GM19468 (cell line): ENCODE measurements at regions not wholly inside any gene's neighbourhood (a gene's known extent, or its start where the extent isn't known, plus 50 kb on each side); places are given as distances from the start of the nearest gene placed in this dataset.

Source experiments
- ATAC-seq: cut with Tn5 transposase; IDR thresholded peaks from one replicate; pipeline ENCODE4 v1.9.1; 2021; ENCODE audit warnings: mild to moderate bottlenecking, moderate library complexity, moderate number of reproducible peaks; ENCODE audit not compliant: unreplicated experiment; ENCODE audit errors: extremely low read depth

DNA sequence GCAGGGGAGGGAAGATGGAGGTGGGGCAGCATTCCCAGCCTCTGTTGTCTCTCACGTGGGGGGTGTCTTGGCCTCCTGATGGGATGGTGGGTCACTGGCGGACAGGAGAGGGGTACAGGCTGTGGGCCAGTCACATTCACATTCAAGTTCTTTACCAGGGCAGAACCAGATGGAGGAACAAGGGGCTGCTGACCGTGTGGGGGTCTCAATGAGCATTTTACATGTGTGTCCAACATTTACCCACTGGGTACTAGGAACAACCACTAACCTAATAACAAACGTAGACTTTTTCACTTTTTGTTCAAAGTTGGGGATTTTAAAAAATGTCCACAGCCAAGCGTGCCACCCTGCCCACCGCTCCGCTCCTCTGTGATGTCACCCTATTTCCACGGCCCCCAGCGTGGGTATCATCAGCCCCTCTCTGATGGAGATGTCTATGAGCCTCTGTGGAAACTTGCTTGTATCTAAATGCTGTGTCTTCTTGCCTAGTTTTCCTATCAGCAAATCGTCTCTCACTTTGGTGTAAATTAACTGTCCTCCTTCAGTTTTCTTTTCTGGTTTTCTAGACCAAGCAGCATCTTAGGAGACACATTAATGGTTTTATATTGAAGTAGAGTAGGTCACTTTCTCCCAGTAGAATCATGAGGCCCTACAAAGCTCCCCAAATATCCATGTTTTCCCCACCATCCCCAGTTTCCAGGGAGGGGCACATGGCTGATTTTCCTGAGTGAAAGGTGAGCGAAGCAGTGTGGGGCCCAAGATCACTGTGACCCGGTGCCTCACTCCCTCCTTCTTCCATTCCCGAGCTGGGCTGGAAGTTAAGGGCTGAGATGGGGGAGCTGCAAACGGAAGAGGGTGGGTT is 936.7 kb downstream of the BRD1 start:
- ATAC-seq: no peak

DNA sequence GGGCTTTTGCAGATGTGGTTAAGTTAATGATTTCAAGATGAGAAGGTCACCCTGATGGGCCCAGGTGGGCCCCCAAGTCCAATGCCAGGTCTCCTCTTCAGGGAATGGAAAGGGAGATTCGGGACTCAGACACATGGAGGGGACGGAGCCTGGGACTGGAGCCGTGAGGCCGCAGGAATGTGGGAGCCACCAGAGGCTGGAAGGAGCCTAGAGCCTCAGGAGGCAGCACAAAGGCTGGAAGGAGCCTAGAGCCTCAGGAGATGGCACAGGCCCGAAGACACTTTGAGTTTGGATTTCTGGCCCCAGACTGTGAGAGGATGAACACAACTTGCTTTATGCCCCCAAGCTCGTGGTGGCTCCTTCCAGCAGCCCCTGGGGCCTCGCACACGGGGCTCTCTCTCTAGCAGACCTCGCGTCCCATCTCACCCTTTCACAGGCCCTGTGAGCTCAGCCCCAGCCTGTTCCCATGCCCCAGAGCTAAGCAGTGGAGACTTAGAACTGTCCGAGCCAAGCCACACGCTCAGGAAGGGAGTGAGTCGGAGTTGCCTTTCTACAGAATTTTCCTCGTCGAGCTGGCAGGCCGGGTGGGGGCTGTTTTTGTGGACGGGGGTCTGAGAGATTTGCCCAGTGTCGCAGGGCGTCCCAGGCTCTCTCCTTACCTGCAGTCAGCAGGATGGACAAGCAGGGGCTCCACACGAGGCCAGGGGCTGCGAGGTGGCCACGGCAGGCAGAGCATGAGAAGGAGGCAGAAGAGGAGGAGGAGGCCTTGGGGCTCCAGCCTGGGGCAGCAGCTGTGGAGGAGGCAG is 937.6 kb downstream of the BRD1 start:
- ATAC-seq: no peak

DNA sequence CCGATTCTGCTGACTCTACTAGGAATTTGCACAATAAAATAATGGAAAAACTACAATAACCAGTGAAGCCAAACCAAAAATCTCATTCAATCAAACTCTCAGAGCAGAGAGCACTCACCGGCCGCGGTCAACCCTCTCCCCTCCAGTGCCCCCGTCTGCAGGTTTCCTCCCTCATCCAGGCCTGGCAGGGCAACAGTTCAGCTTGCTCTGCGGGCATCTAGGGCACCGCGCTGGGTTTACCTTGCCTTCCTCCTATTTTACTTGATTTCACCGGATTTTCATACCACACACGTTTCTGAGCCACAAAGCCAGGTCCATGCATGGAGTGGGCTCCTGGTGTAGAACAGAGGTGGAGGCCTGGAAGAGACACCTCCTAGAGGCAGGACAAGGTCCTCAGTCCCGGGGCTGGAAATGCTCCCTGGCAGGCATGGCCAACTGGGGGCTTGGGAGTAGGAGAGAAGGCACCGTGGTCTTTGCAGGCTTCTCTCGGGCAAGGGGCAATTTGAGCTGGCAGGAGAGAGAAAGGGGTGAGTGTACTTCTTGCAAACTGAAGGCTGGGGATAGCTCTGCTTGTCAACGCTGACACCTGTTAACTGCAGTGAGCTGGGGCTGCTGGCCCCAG is 938.4 kb downstream of the BRD1 start:
- ATAC-seq: no peak

DNA sequence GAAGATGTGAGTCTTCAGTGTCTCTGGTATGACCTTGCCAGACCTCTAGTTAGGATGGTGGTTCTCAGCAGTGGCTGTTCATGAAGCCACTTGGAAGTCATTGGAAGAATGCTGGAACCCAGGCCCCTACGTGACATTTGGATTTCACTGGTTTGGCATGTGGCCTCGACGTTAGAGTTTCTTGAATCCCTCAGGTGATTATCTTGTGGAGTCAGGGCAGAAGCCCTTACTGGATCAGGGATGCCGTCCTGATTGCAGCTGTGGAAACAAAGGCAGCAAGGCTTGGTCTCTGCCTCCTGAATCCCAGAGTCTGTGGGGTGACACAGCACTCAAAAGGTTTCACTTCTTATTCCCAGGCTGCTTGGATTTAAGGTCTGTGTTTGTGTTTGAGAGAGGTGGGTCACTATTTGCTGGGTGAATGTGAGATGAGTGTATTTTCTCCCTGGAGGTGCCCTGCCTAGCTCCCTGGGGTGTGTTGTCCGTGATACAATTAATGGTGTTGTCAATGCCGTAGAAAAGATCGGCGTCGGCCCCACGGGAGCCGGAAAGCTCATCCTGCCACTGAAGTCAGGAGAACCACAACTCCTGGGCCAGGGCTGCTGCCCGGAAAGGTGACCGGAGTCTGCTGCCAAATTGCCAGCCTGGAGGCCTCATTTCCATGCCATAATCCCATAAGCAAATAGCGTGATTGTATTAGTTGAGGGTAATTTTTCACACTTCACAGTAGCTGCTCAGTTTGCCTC is 939.0 kb downstream of the BRD1 start:
- ATAC-seq: no peak

DNA sequence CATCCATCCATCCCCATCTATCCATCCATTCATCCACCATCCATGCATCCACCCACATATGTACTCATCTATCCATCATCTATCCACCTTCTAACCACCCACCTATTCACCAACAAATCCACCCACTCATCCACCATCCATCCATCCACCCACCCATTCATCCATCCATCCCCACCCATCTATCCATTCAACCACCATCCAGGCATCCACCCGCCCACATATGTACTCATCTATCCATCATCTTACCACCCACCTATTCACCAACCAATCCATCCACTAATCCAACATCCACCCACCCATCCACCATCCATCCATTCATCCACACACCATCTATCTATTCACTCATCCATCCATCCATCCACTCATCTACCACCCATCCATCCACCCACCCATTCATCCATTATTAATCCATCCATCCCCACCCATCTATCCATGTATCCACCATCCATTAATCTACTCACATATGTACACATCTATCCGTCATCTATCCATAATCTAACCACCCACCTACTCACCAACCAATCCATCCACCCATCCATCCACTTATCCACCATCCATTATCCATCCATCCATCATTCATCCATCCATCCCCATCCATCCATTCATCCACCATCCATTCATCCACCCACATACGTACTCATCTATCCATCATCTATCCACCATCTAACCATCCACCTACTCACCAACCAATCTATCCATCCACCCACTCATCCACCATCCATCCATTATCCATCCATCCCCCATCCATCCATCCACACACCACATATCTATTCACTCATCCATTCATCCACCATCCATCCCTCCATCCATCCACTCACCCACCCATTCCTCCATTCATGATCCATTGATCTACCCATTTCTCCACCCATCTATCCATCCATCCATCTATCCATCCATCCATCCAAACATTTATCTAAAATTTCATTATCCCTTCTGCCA is 940.0 kb downstream of the BRD1 start:
- ATAC-seq: no peak

GRCh38 chr22:48886604-48887393 is 940.9 kb downstream of the BRD1 start:
- ATAC-seq: no peak

- no peak for ATAC-seq
These were observed 941.8 kb downstream of the BRD1 start for GRCh38 chr22:48885919-48886305.

DNA sequence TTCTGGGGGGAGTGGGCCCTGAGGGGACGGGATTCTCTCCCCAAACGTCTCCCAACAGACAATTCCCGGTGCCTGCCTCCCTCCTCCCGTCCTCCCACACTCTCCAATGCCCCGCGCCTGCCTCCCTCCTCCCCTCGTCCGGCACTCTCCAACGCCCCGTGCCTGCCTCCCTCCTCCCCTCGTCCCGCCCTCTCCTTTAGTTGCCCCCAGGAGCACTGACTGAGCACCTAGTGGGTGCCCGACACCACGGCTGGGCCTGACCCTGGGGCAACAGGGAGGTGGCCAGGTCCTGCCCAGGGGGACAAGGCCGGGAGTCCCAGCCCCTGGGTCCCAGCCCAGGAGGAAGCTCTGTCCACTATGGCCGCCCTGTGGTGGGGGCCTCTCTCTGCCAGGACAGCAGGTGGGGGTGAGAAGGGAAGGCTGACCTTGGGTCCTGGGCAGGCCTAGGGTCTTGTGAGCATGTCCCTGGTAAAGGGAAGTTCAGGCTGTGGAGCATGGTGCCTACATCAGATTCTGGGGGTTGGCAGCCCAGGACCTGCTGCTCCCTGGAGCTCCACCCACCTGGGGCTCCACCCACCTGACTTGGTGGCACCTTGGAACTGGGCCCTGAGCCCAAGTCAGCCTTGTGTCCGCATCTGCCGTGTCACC is 942.3 kb downstream of the BRD1 start:
- no peak for ATAC-seq

DNA sequence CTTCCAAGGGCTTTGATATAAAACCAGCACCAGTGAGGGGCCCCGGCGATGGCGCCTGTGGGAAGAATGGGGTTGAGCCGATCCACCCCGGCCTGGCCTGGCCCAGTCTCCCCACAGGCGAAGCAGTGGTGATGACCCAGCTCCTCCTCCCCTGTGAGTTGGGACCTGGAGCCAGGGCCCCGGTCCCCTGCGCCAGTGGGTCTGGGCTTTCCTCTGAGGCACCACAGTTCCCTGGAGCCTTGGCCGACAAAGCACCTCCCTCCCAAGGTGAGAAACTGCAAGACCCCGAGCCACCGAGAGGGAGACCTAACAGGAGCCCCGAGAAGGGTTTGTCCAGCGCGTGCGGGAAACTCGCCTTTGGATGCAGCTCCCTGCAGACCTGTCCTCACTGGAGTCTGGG is 942.9 kb downstream of the BRD1 start:
- ATAC-seq: no peak

DNA sequence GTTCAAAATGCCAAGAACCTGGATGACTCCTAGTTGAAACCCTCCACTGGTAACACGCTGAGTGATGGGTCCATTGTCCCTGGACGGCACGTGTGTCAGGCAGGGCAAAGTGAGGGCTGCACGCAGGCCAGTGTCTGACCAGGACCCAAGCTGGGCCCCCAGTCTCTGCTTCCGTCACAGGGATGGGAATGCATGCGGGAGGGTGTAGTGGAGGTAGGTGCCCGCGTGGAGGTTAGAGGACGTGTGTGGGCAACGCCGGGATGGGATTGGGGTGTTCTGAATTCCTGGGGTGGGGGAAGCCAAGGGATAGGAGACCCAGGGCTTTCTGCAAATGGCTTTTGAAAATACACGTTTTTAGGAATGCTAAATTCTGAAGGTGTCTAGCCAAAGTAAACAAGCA is 943.3 kb downstream of the BRD1 start:
- ATAC-seq: no peak

GRCh38 chr22:48883211-48883960 is 944.3 kb downstream of the BRD1 start:
- no peak for ATAC-seq

DNA sequence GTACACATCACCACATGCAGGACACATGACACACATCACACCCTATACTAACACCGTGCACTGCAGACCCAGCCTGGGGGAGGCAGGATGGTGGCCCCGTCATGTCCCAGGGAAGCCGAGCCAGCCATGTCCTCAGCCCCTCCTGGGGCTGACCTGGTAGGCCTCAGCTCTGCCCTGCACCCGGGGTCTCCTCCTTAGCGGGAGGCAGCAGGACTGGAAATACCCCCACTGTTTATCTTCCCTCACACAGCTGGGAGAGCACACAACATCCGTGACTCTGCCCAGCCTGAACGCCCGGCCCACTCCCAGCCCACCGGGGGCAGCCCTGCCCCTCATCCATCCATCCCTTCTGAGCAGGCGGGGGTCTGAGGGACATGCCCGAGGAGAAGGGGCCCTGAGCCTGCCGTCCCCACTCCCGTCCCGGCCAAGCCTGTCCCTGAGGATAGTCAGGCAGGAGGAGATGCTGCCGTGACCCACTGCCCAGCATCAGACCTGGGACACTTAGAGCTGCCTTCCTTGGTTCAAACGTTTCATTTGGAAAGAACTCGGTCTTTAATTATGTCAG is 945.0 kb downstream of the BRD1 start:
- ATAC-seq: no peak

DNA sequence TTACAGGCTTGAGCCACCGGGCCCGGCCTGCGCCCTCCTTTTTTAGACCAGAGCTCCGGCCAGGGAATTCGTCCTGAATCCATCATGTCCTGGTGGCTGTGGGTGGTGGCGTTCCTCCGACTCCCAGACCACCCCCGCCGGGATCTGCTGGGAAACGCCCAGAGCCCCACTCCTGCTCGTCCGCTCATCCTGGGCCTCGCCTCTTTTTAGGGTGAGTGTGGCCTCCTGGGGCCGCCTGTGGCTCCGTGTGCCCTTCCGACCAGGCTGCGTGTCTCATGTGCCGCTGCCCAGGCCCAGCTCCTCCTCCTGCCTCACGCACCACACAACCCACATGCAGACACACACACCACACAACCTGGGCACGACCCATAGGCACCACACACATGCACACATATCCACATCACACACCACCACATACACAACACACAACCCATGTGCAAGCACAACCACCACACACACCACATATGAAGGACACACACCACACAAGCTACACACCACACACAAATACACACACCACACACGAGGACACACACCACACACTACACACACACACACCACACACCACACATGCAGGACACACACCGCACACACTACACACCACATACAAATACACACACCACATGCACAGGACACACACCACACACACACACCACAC is 946.2 kb downstream of the BRD1 start:
- no peak for ATAC-seq

GRCh38 chr22:48880749-48881148 is 946.9 kb downstream of the BRD1 start:
- ATAC-seq: no peak

- no peak for ATAC-seq
These were observed 950.7 kb downstream of the BRD1 start for GRCh38 chr22:48876951-48877350.

- no peak for ATAC-seq
These were observed 952.7 kb downstream of the BRD1 start for GRCh38 chr22:48874956-48875355.

DNA sequence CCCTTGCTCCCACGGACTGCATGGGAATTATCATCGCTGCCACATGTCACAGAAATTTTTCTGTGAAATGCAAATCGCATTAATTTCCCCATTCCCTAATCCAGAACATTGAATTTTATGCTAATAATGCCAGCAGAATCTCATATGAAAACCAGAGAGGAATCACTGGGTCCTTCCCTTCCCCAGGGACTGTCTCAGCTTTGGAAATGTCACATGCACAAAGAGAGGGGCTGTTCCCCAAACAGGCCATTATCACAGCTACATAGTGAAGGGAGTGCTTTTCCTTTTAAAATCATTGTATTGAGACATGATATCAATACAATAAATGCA is 954.5 kb downstream of the BRD1 start:
- no peak for ATAC-seq
